PC-3 (cell line): ENCODE measurements at regions not wholly inside any gene's neighbourhood (a gene's known extent, or its start where the extent isn't known, plus 50 kb on each side); places are given as distances from the start of the nearest gene placed in this dataset.

Experiments used
- ATAC-seq: fragments of 200-7000 bp; cut with Tn5 transposase; 2 replicates; pipeline ENCODE4 v1.9.1; 2020; ENCODE audit warnings: mild to moderate bottlenecking, moderate library complexity
- BruUV-seq: library from RNA; stranded (reverse); fragments of 400-500 nt; replicated peaks from 2 replicates; lab custom pipeline; 2021; lab: Mats Ljungman, UMichigan
- CTCF ChIA-PET: fragments of 300-600 bp; sonication (Branson Sonifier 250); formaldehyde crosslinking; loops from one replicate; lab custom pipeline; 2022; ENCODE audit warnings: antibody characterized with exemption; lab: Charles Lee
- POLR2A ChIA-PET: fragments of 300-600 bp; sonication (Branson Sonifier 250); formaldehyde crosslinking; loops from one replicate; lab custom pipeline; 2022; ENCODE audit warnings: antibody characterized with exemption; ENCODE audit not compliant: unreplicated experiment; lab: Charles Lee
- DNase-seq: peaks from one replicate; pipeline ENCODE4 v3.0.0-alpha.2; 2015
- H2AFZ ChIP-seq: fragments of 300-600 bp; sonication (generic); 2 replicates; pipeline ENCODE4 v1.6.0; 2016; ENCODE audit warnings: antibody characterized with exemption, low read length
- H3F3A ChIP-seq: fragments of 300-600 bp; sonication (generic); one replicate; pipeline ENCODE4 v1.6.0; 2017; ENCODE audit warnings: antibody characterized with exemption, low read length, control low read depth, mild to moderate bottlenecking; ENCODE audit not compliant: unreplicated experiment
- H3K27ac ChIP-seq: fragments of 300-600 bp; sonication (generic); 2 replicates; pipeline ENCODE4 v1.5.1; 2016; ENCODE audit warnings: mild to moderate bottlenecking, low read length
- H3K27me3 ChIP-seq: fragments of 300-600 bp; sonication (generic); 2 replicates; pipeline ENCODE4 v1.6.1; 2016; ENCODE audit warnings: low read length, mixed read lengths
- H3K36me3 ChIP-seq: fragments of 300-600 bp; sonication (generic); 2 replicates; pipeline ENCODE4 v1.6.1; 2016; ENCODE audit warnings: low read depth, mixed run types, low read length, mixed read lengths
- H3K4me1 ChIP-seq: fragments of 300-600 bp; sonication (generic); 2 replicates; pipeline ENCODE4 v1.5.1; 2016; ENCODE audit warnings: low read length; ENCODE audit not compliant: insufficient read depth
- H3K4me2 ChIP-seq: fragments of 300-600 bp; sonication (generic); 2 replicates; pipeline ENCODE4 v1.6.0; 2016; ENCODE audit warnings: low read length
- H3K4me3 ChIP-seq: fragments of 300-600 bp; sonication (generic); 2 replicates; pipeline ENCODE4 v1.5.1; 2016; ENCODE audit warnings: mild to moderate bottlenecking, low read length, mixed read lengths
- H3K79me2 ChIP-seq: fragments of 300-600 bp; sonication (generic); 2 replicates; pipeline ENCODE4 v1.6.1; 2017; ENCODE audit warnings: low read length, mixed read lengths
- H3K9ac ChIP-seq: fragments of 300-600 bp; sonication (generic); 2 replicates; pipeline ENCODE4 v1.6.0; 2016; ENCODE audit warnings: mild to moderate bottlenecking, low read length
- H3K9me2 ChIP-seq: fragments of 300-600 bp; sonication (generic); replicated peaks from 2 replicates; pipeline ENCODE4 v1.6.1; 2016; ENCODE audit warnings: mixed run types, low read length, mixed read lengths
- H3K9me3 ChIP-seq: fragments of 300-600 bp; sonication (generic); 2 replicates; pipeline ENCODE4 v1.6.1; 2016; ENCODE audit warnings: low read length, mixed read lengths
- H4K20me1 ChIP-seq: fragments of 300-600 bp; sonication (generic); 2 replicates; pipeline ENCODE4 v1.6.1; 2016; ENCODE audit warnings: low read length, mixed read lengths
- EZH2 ChIP-seq: fragments of 300-600 bp; sonication (generic); IDR thresholded peaks from one replicate; pipeline ENCODE4 v1.6.1; 2017; ENCODE audit warnings: antibody characterized with exemption, mild to moderate bottlenecking, low read length; ENCODE audit not compliant: unreplicated experiment
- EZH2phosphoT487 ChIP-seq: fragments of 300-600 bp; sonication (generic); IDR thresholded peaks from 2 replicates; pipeline ENCODE4 v1.6.1; 2018; ENCODE audit warnings: mild to moderate bottlenecking, antibody characterized with exemption, low read length, borderline replicate concordance
- intact Hi-C: fragments of 100-400 bp; cut with micrococcal nuclease; formaldehyde crosslinking; loops from 2 replicates; pipeline ENCODE4 v1.9.0; 2023
- TF ChIP-seq, protein P1 (sequence below): fragments of 300-600 bp; sonication (generic); conservative IDR thresholded peaks from 2 replicates; pipeline ENCODE4 v1.5.1; 2017; ENCODE audit warnings: antibody characterized with exemption, low read depth, mild to moderate bottlenecking, low read length

DNA sequence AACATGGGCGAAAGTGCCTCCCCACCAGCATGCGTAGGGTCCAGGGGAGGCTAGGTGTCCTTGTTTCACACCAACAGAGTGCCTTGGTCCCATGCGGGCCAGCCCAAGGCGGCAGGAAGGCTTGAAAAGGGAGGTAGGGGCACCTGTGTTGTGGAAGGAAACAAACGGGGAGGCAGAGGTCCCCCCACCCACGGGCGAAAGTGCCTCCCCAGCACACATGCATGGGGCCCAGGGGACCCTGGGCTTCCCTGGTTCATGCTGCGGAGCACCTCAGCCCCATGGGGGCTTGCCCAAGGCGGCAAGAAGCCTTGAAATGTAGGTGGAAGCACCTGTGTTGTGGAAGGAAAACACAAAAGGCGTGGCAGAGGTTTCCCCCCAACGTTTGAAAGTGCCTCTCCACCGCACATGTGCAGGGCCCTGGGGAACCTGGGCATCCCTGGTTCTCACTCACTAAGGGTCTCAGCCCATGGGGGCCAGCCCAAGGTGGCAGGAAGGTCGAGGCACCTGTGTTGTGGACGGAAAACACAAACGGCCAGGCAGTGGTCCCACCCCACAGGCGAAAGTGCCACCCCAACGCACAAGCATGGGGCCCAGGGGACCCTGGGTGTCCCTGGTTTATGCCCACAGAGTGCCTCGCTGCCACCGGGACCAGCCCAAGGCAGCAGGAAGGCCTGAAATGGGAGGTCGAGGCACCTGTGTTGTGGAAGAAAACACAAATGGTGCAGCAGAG is 374.7 kb downstream of the ALG10 start:
- DNase-seq (no peak), ATAC-seq (no peak)
- intact Hi-C loops, result no loop called here
- H3K36me3 ChIP-seq, result no peaks in the 10 kb centered on the region
- ChIA-PET POLR2A (no interaction called here), CTCF (no interaction called here)
- H3K4me2 ChIP-seq, result no peak overlapping the region
- H3K79me2 ChIP-seq, result no peaks in the 10 kb centered on the region
- no peak overlapping the region for H3K4me3 ChIP-seq
- TF ChIP-seq, protein P1, sequence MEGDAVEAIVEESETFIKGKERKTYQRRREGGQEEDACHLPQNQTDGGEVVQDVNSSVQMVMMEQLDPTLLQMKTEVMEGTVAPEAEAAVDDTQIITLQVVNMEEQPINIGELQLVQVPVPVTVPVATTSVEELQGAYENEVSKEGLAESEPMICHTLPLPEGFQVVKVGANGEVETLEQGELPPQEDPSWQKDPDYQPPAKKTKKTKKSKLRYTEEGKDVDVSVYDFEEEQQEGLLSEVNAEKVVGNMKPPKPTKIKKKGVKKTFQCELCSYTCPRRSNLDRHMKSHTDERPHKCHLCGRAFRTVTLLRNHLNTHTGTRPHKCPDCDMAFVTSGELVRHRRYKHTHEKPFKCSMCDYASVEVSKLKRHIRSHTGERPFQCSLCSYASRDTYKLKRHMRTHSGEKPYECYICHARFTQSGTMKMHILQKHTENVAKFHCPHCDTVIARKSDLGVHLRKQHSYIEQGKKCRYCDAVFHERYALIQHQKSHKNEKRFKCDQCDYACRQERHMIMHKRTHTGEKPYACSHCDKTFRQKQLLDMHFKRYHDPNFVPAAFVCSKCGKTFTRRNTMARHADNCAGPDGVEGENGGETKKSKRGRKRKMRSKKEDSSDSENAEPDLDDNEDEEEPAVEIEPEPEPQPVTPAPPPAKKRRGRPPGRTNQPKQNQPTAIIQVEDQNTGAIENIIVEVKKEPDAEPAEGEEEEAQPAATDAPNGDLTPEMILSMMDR, result no peak
- TF ChIP-seq EZH2, result no peak
- TF ChIP-seq EZH2phosphoT487, result no peak
- H3K27ac ChIP-seq, result no peak overlapping the region
- no peaks in the 10 kb centered on the region for H3K4me1 ChIP-seq
- H2AFZ ChIP-seq, result no peak overlapping the region
- H3F3A ChIP-seq, result no peaks in the 10 kb centered on the region
- no peaks in the 10 kb centered on the region for H3K9me3 ChIP-seq
- H3K9me2 ChIP-seq, result no peaks in the 10 kb centered on the region
- BruUV-seq, result no TSS peak
- H3K9ac ChIP-seq, result no peak overlapping the region
- H3K27me3 ChIP-seq, result peaks cover 75% of the 10 kb centered on the region
- H4K20me1 ChIP-seq, result no peaks in the 10 kb centered on the region

DNA sequence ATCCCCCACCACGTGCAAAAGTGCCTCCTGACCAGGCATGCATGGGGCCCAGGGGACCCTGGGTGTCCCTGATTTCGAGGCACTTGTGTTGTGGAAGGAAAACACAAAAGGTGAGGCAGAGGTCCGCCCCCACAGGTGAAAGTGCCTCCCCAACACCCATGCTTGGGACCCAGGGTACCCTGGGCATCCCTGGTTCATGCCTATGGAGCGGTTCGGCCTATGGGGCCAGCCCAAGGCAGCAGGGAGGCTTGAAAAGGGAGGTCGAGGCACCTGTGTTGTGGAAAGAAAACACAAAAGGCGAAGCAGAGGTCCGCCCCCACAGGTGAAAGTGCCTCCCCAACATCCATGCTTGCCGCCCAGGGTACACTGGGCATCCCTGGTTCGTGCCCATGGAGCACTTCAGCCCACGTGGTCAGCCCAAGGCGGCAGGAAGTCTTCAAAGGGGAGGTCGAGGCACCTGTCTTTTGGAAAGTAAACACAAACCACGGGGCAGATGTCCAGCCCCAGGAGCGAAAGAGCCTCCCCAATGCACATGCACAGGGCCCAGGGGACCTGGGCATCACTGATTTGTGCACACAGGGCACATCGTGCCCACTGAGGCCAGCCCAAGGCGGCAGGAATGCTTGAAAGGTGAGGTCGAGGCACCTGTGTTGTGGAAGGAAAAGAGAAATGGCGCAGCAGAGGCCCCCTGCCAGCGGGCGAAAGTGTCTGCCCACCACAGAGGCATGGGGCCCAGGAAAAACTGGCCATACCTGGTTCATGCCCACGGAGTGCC is 375.5 kb downstream of the ALG10 start:
- no peaks in the 10 kb centered on the region for H3F3A ChIP-seq
- H3K9me2 ChIP-seq, result no peaks in the 10 kb centered on the region
- no TSS peak for BruUV-seq
- H3K4me1 ChIP-seq, result no peaks in the 10 kb centered on the region
- DNase-seq (no peak), ATAC-seq (no peak)
- H3K9me3 ChIP-seq, result no peaks in the 10 kb centered on the region
- H3K27ac ChIP-seq, result no peak overlapping the region
- no peaks in the 10 kb centered on the region for H3K36me3 ChIP-seq
- H3K9ac ChIP-seq, result no peak overlapping the region
- H3K4me2 ChIP-seq, result no peak overlapping the region
- ChIA-PET POLR2A (no interaction called here), CTCF (no interaction called here)
- peaks cover 74% of the 10 kb centered on the region for H3K27me3 ChIP-seq
- TF ChIP-seq EZH2 (no peak), EZH2phosphoT487 (no peak)
- TF ChIP-seq, protein P1, result no peak
- intact Hi-C loops, result no loop called here
- no peak overlapping the region for H2AFZ ChIP-seq
- H3K4me3 ChIP-seq, result no peak overlapping the region
- no peaks in the 10 kb centered on the region for H4K20me1 ChIP-seq
- H3K79me2 ChIP-seq, result no peaks in the 10 kb centered on the region

DNA sequence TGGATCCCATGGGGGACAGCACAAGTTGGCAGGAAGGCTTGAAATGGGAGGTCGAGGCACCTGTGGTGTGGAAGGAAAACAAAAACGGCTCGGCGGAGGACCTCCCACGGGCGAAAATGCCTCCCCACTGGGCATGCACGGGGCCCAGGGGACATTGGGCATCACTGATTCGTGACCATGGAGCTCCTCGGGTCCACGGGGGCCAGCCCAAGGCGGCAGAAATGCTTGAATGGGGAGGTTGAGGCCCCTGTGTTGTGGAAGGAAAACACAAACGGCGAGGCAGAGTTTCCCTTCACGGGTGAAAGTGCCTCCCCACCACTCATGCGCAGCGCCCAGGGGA is 376.0 kb downstream of the ALG10 start:
- no peak for TF ChIP-seq EZH2
- no peak for TF ChIP-seq EZH2phosphoT487
- TF ChIP-seq, protein P1, result no peak
- intact Hi-C loops, result no loop called here
- no TSS peak for BruUV-seq
- Histone ChIP-seq H3K36me3 (no peaks in the 10 kb centered on the region), H3K27ac (no peak overlapping the region), H3K4me1 (no peaks in the 10 kb centered on the region), H3K4me2 (no peak overlapping the region), H3K27me3 (peaks cover 69% of the 10 kb centered on the region), H3K9me3 (no peaks in the 10 kb centered on the region), H3K9ac (no peak overlapping the region), H3K79me2 (no peaks in the 10 kb centered on the region), H3K4me3 (no peak overlapping the region), H3F3A (no peaks in the 10 kb centered on the region), H3K9me2 (no peaks in the 10 kb centered on the region), H2AFZ (no peak overlapping the region), H4K20me1 (no peaks in the 10 kb centered on the region)
- POLR2A ChIA-PET, result no interaction called here
- ATAC-seq, result no peak
- CTCF ChIA-PET, result no interaction called here
- no peak for DNase-seq
